ENCODE measurements at regions not wholly inside any gene's neighbourhood (a gene's known extent, or its start where the extent isn't known, plus 50 kb on each side); places are given as distances from the start of the nearest gene placed in this dataset.

DNA sequence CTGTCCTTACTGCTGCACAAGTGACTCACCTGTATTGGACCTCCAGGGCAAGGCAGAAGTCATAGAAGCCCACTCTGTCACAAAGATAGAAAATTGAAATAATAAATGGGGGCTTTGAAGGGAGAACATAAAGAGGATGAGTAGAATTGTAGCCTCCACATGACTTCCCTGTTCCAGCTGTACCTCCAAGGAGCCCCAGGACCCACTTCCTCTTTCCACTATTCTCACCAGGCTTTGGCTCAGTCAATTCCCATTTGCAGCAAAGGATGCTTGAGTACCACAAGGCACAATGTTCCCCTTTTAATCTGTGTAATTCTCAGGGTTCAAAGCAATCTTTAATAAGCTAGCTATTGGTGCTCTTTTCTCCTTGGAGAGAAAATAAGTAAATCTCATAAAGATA is 512.1 kb downstream of the TOX3 start:
- Histone ChIP-seq H3K9me3 (ENCODE audit: insufficient read depth, low read depth, low read length) (no peaks in the 10 kb centered on the region), H3K4me3 (ENCODE audit: low read length) (no peak overlapping the region), H3K9ac (ENCODE audit: low read depth, low read length) (no peak overlapping the region), H3K4me1 (ENCODE audit: insufficient read depth, low read length) (no peaks in the 10 kb centered on the region), H3K27ac (ENCODE audit: low read length) (no peak overlapping the region), H3K27me3 (ENCODE audit: insufficient read depth, low read length) (no peaks in the 10 kb centered on the region), H3K36me3 (ENCODE audit: insufficient read depth, low read depth, low read length) (no peaks in the 10 kb centered on the region)

DNA sequence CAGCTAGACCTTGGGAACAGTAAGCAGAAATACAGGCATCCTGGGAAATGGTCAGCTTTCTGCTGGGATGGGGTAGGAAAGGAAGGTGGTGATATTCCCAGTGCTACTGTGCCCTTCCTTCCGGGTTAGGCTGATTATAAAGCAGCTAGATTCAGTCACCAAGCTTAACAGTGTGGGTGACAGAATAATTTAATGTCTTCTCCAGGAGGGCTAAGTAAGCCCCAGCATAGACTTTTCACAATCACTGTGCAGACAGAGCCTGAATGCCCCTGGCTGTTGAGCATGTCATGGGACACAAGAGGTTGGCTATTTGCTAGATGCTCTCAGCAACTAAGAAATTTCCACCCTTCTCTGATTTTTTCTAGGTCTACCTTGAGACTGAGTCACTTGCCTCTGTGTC is 513.0 kb downstream of the TOX3 start:
- Histone ChIP-seq H3K27me3 (ENCODE audit: insufficient read depth, low read length) (no peaks in the 10 kb centered on the region), H3K4me1 (ENCODE audit: insufficient read depth, low read length) (no peaks in the 10 kb centered on the region), H3K36me3 (ENCODE audit: insufficient read depth, low read depth, low read length) (no peaks in the 10 kb centered on the region), H3K27ac (ENCODE audit: low read length) (no peak overlapping the region), H3K9me3 (ENCODE audit: insufficient read depth, low read depth, low read length) (no peaks in the 10 kb centered on the region), H3K9ac (ENCODE audit: low read depth, low read length) (no peak overlapping the region), H3K4me3 (ENCODE audit: low read length) (no peak overlapping the region)

DNA sequence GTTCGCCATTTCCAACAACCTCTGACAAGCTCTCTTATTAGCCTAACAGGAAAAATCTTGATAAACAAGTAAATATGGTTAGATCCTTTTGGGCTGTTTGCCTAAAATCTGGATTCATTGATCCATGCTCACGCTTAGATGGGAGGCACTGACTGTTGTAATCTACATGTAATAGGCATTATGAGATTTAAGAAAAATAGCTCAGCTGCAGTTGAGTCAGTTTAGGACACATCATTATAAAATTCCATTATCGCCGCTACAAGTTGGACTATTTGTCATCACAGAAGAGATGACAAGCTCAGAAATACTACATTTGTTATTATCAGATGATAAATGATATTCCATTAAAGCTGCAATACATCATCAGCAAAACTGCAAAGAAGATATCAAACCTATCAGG is 524.0 kb downstream of the TOX3 start:
- H3K4me3 ChIP-seq (ENCODE audit: low read length) = no peak overlapping the region
- H3K9ac ChIP-seq (ENCODE audit: low read depth, low read length) = no peak overlapping the region
- no peaks in the 10 kb centered on the region for H3K9me3 ChIP-seq (ENCODE audit: insufficient read depth, low read depth, low read length)

DNA sequence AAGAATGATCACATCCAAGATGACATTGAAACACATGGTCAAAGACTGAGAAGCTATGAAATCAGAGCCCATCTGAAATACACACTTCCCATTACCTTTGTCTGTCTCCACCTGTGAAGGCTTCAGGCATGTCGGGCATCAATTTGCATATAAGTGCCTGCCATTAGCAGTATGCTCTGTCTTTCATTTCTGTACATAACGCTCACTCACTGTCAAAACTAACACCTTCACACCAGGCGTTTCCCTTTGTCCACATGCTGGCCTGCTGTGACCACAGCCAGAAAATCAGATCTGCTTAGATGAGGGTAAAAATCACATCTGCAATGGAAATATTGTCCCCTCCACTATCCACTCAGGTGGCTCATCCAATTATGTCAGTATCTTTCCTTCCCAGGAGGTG is 524.8 kb downstream of the TOX3 start:
- no peaks in the 10 kb centered on the region for H3K36me3 ChIP-seq (ENCODE audit: insufficient read depth, low read depth, low read length)
- no peak overlapping the region for H3K4me3 ChIP-seq (ENCODE audit: low read length)
- H3K27ac ChIP-seq (ENCODE audit: low read length) = no peak overlapping the region
- no peak overlapping the region for H3K9ac ChIP-seq (ENCODE audit: low read depth, low read length)
- H3K4me1 ChIP-seq (ENCODE audit: insufficient read depth, low read length) = no peaks in the 10 kb centered on the region
- no peaks in the 10 kb centered on the region for H3K27me3 ChIP-seq (ENCODE audit: insufficient read depth, low read length)
- no peaks in the 10 kb centered on the region for H3K9me3 ChIP-seq (ENCODE audit: insufficient read depth, low read depth, low read length)

More for the DNA sequence above, 524.0 kb downstream of the TOX3 start:
- Histone ChIP-seq H3K4me1 (ENCODE audit: insufficient read depth, low read length) (no peaks in the 10 kb centered on the region), H3K36me3 (ENCODE audit: insufficient read depth, low read depth, low read length) (no peaks in the 10 kb centered on the region), H3K27me3 (ENCODE audit: insufficient read depth, low read length) (no peaks in the 10 kb centered on the region), H3K27ac (ENCODE audit: low read length) (no peak overlapping the region)

DNA sequence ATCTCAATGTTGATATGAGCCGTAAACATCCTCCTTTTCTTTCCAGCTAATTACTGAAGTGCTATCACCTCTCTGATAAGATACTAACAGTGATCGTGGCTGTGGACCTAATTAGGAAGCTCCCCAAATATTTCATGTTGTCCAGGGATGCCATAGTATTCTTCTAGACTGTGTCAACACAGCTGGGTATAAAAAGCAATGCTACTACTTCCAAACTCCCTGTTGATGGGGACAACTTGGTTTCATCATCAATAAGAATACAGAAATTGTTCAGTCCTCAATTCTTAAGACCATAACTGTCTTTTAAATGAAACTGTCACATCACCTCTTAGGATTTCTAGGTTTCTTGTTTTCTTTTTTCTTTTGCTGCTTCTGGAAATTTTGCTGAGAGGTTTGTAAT is 530.6 kb downstream of the TOX3 start:
- no peak overlapping the region for H3K9ac ChIP-seq (ENCODE audit: low read depth, low read length)
- H3K27me3 ChIP-seq (ENCODE audit: insufficient read depth, low read length) = no peaks in the 10 kb centered on the region
- no peak overlapping the region for H3K4me3 ChIP-seq (ENCODE audit: low read length)
- H3K36me3 ChIP-seq (ENCODE audit: insufficient read depth, low read depth, low read length) = no peaks in the 10 kb centered on the region
- no peaks in the 10 kb centered on the region for H3K4me1 ChIP-seq (ENCODE audit: insufficient read depth, low read length)
- H3K9me3 ChIP-seq (ENCODE audit: insufficient read depth, low read depth, low read length) = peaks cover 30% of the 10 kb centered on the region; the same call in 1 of the 2 replicates
- H3K27ac ChIP-seq (ENCODE audit: low read length) = no peak overlapping the region

DNA sequence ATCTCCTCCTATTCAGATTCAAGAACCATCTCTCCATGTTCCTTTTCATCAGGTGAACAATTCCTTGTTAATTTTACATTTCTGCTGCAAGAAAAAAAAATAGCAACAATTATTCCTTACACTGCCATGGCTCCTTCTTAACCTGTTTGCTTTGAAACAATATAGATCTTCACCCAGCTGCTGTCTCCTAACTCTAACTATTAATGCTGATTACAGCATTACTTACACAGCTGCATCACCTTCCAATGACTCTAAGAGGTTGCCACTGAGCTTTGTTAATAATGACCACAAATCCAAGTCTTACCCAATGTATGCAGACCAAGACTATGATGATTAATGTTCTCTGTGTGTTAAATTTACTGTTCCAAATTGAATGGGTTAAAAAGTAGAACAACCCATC is 541.4 kb downstream of the TOX3 start:
- Histone ChIP-seq H3K4me3 (ENCODE audit: low read length) (no peak overlapping the region), H3K9ac (ENCODE audit: low read depth, low read length) (no peak overlapping the region), H3K4me1 (ENCODE audit: insufficient read depth, low read length) (no peaks in the 10 kb centered on the region), H3K27me3 (ENCODE audit: insufficient read depth, low read length) (no peaks in the 10 kb centered on the region), H3K9me3 (ENCODE audit: insufficient read depth, low read depth, low read length) (no peaks in the 10 kb centered on the region), H3K27ac (ENCODE audit: low read length) (no peak overlapping the region), H3K36me3 (ENCODE audit: insufficient read depth, low read depth, low read length) (no peaks in the 10 kb centered on the region)

DNA sequence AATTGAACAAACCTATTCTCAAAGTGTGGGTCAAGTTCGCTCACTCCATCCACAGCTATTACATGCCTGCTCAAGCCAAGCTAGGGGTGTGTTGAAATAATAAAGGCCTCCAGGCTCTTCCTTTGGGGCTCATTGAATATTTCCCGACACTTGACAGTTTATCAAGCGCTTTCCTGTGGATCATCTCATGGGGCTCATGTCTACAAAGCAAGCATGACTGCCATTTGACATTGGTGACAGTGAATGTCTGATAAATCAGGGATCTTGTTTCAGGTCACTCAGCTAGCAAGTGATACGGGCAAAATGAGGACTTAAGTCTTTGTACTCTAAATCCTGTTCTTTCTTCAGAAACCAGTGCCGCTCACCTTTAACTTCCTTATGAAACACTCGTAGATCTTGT is 542.6 kb downstream of the TOX3 start:
- Histone ChIP-seq H3K36me3 (ENCODE audit: insufficient read depth, low read depth, low read length) (no peaks in the 10 kb centered on the region), H3K4me3 (ENCODE audit: low read length) (no peak overlapping the region), H3K9ac (ENCODE audit: low read depth, low read length) (no peak overlapping the region), H3K27ac (ENCODE audit: low read length) (no peak overlapping the region), H3K4me1 (ENCODE audit: insufficient read depth, low read length) (no peaks in the 10 kb centered on the region), H3K9me3 (ENCODE audit: insufficient read depth, low read depth, low read length) (no peaks in the 10 kb centered on the region), H3K27me3 (ENCODE audit: insufficient read depth, low read length) (no peaks in the 10 kb centered on the region)

DNA sequence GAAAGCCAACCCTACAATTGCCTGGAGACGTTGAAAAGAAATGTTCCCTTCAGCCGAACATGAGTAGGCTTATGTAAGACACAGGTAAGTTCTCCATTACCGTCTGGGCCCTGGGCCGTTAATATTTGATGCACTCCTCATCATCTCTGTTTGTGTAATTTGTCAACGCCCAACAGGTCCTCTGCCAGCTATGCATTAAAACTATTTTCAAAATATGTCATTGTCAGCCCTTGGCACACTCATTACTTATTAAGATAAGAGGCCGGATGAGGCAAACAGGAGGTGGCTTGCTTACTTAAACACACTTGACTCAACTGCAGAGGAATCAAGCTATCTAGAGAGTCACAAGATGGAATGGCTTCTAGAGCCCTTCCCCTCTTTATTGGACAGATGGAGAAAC is 544.9 kb downstream of the TOX3 start:
- Histone ChIP-seq H3K4me3 (ENCODE audit: low read length) (no peak overlapping the region), H3K9ac (ENCODE audit: low read depth, low read length) (no peak overlapping the region), H3K27me3 (ENCODE audit: insufficient read depth, low read length) (no peaks in the 10 kb centered on the region), H3K27ac (ENCODE audit: low read length) (no peak overlapping the region), H3K36me3 (ENCODE audit: insufficient read depth, low read depth, low read length) (no peaks in the 10 kb centered on the region), H3K4me1 (ENCODE audit: insufficient read depth, low read length) (no peaks in the 10 kb centered on the region), H3K9me3 (ENCODE audit: insufficient read depth, low read depth, low read length) (no peaks in the 10 kb centered on the region)

DNA sequence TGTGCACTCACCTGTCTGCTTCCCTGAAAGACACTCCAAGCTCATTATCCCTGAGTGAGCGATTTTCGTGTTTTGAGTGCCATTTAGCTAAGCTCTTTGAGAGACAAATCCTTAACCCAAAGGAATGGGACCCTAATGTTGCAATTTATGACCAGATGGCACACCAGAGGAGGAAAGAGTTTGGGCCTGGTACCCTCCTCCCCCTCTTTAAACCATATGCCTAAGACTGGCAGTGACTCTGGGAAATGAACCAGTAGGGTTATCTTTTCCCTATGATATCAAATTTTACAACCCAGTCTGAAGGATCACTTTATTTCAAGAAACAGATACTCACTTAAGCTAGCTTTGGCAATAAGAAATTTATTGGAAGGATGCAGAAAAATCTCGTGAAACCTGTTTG is 550.4 kb downstream of the TOX3 start:
- Histone ChIP-seq H3K36me3 (ENCODE audit: insufficient read depth, low read depth, low read length) (no peaks in the 10 kb centered on the region), H3K27me3 (ENCODE audit: insufficient read depth, low read length) (no peaks in the 10 kb centered on the region), H3K27ac (ENCODE audit: low read length) (no peak overlapping the region), H3K4me3 (ENCODE audit: low read length) (no peak overlapping the region), H3K9ac (ENCODE audit: low read depth, low read length) (no peak overlapping the region), H3K4me1 (ENCODE audit: insufficient read depth, low read length) (no peaks in the 10 kb centered on the region), H3K9me3 (ENCODE audit: insufficient read depth, low read depth, low read length) (no peaks in the 10 kb centered on the region)

DNA sequence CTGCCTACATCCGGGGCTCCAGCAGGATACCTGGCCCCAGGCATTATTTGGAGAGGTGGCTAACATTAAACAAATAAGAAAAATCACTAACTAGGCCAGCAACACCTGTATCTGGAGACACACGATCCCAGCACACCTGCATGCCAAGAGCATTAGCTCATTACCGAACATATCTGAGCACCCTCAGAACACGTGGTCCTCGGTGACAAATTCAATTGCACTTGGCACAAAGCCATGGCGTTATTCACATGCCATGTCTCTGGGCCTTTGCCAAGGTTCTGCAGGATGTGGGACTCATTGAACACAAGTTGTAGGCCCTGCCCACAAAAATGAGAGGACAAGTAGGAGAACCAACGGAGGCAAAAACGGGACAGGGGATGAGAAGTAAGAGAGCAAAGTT is 552.3 kb downstream of the TOX3 start:
- H3K27ac ChIP-seq (ENCODE audit: low read length) = no peak overlapping the region
- H3K36me3 ChIP-seq (ENCODE audit: insufficient read depth, low read depth, low read length) = no peaks in the 10 kb centered on the region
- no peaks in the 10 kb centered on the region for H3K27me3 ChIP-seq (ENCODE audit: insufficient read depth, low read length)
- H3K9me3 ChIP-seq (ENCODE audit: insufficient read depth, low read depth, low read length) = no peaks in the 10 kb centered on the region
- H3K9ac ChIP-seq (ENCODE audit: low read depth, low read length) = no peak overlapping the region
- H3K4me1 ChIP-seq (ENCODE audit: insufficient read depth, low read length) = no peaks in the 10 kb centered on the region
- H3K4me3 ChIP-seq (ENCODE audit: low read length) = no peak overlapping the region

DNA sequence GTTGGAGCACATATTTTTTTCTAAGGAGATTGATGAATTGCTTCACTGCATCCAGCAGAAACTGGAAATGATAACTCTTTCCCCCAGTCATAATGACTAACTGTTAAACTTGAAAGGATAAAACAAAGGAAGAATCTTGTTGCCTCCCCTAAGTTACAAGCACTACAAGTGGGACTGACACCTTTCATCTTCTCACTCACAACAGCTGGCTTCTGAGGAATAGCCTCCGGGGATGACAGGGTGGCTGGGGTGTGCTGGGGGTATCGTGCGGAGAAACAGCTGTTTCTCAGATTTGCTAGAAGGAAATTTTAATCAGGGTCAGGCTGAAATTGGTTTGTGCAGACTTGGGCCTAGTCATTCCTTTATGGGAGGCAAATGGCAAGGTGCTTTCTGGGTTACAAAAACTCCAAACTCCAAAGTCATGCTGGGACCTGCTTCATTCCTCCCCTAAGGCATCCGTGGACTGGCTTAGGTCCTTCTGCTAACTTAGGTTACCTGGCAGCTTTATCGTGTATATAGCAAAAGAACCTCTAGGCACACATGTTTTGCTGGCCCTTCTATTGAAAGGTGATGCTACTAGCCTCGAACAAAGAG is 557.2 kb downstream of the TOX3 start:
- no peak overlapping the region for H3K4me3 ChIP-seq (ENCODE audit: low read length)
- H3K27ac ChIP-seq (ENCODE audit: low read length) = no peak overlapping the region
- H3K9ac ChIP-seq (ENCODE audit: low read depth, low read length) = no peak overlapping the region
- H3K9me3 ChIP-seq (ENCODE audit: insufficient read depth, low read depth, low read length) = no peaks in the 10 kb centered on the region
- no peaks in the 10 kb centered on the region for H3K27me3 ChIP-seq (ENCODE audit: insufficient read depth, low read length)
- H3K4me1 ChIP-seq (ENCODE audit: insufficient read depth, low read length) = no peaks in the 10 kb centered on the region
- H3K36me3 ChIP-seq (ENCODE audit: insufficient read depth, low read depth, low read length) = no peaks in the 10 kb centered on the region

DNA sequence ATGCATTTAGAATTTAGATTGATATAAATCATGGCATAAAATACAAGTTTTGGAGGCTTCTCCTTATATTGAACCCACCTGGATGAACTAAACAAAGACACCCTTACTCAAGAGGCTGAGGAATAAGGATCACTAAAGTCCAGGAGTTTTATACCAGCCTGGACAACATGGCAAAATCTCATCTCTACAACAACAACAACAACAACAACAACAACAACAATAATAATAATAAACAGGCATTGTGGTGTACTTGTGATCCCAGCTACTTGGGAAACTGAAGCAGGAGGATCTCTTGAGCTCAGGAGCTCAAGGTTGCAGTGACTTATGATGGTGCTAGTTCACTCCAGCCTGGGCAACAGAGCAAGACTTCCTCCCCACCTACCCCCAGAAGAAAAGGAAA is 558.0 kb downstream of the TOX3 start:
- Histone ChIP-seq H3K4me3 (ENCODE audit: low read length) (no peak overlapping the region), H3K9me3 (ENCODE audit: insufficient read depth, low read depth, low read length) (no peaks in the 10 kb centered on the region), H3K27ac (ENCODE audit: low read length) (no peak overlapping the region), H3K36me3 (ENCODE audit: insufficient read depth, low read depth, low read length) (no peaks in the 10 kb centered on the region), H3K9ac (ENCODE audit: low read depth, low read length) (no peak overlapping the region), H3K27me3 (ENCODE audit: insufficient read depth, low read length) (no peaks in the 10 kb centered on the region), H3K4me1 (ENCODE audit: insufficient read depth, low read length) (no peaks in the 10 kb centered on the region)

DNA sequence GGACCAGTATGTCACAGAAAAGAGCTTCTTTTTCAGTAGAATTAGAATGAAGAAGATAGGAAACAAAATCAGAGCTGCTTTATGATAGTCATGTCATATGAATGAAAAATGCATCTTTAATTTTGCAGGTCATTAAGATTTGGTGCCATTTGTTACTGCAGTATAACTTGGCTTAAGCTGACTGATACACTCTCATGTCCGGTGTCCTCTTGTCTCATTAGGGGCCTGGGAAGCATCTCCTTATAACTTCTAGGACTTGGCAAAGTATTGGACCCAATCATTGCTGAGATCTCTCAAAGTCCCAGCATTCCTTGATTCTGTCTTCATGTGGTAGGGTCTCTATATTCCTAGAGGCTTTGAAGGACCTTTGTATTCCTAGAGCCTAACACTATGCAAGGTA is 559.4 kb downstream of the TOX3 start:
- H3K27ac ChIP-seq (ENCODE audit: low read length) = no peak overlapping the region
- H3K9me3 ChIP-seq (ENCODE audit: insufficient read depth, low read depth, low read length) = no peaks in the 10 kb centered on the region
- no peak overlapping the region for H3K4me3 ChIP-seq (ENCODE audit: low read length)
- H3K4me1 ChIP-seq (ENCODE audit: insufficient read depth, low read length) = no peaks in the 10 kb centered on the region
- H3K36me3 ChIP-seq (ENCODE audit: insufficient read depth, low read depth, low read length) = no peaks in the 10 kb centered on the region
- no peak overlapping the region for H3K9ac ChIP-seq (ENCODE audit: low read depth, low read length)
- H3K27me3 ChIP-seq (ENCODE audit: insufficient read depth, low read length) = no peaks in the 10 kb centered on the region
